Stimulated activated naive CD4-positive, alpha-beta T cell treated with Interleukin-2 at 50 U/mL for 16 hours (primary cell): ENCODE measurements at regions not wholly inside any gene's neighbourhood (a gene's known extent, or its start where the extent isn't known, plus 50 kb on each side); places are given as distances from the start of the nearest gene placed in this dataset.
"Not testable (repeated sequence)": the region's sequence is repeated elsewhere in the genome, so short reads cannot be mapped to it uniquely, and the experiment has no call there.

Experiments used
- DNase-seq: peaks from one replicate; lab custom pipeline; 2025; lab: John Stamatoyannopoulos, UW

GRCh38 chr4:97396097-97396496 is 747.2 kb downstream of the STPG2 start:
- DNase-seq: no peak

- no peak for DNase-seq
Measured at GRCh38 chr4:97396605-97397004, 746.7 kb downstream of the STPG2 start.

DNA sequence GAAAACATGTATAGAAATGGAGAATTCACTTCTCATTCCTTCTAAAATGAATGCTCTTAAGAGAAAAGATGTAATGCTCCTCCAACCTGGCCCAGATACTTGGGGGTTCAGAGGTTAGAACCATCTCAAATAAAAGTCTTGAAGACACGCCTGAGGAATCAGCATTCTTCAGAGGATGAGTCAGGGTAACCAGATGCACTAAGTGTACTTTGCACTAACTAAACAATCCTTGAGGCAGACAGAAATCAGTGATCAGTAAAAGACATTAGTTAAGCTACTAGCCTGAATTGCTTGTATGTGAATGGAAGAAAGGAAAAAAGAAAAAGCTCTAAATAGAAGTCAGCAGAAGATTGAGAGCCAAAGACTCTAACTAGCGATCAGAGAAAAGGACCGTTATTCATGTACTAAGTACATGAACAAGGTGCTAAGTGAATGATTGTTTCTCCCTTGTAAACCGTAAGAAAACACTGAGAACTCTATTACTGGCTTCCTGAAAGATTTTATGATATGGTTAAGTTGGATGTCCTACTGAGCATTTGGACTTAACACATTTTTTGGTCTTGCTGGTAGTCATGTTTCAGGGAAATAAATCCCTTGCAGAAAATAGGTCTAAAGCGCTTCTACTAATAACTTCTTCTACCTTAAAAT is 738.3 kb downstream of the STPG2 start:
- no peak for DNase-seq

DNA sequence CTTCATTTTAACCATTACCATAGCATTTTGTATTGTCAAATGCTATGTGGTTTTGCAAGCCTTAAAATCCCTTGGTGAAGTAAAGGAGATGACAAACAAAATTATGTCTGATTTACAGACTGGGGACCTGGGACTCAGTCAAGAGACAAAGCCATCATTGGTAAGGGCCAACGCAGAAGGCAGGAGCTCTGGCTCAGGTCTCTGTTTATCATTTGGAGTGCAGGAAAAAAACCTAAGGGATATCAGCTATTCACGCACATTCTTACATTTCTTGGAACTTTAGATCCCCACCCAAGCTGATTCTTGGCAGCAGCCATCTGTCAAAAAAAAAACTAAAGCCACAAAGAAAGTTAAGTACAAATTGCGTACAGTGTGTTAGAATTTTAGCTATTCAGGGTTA is 731.9 kb downstream of the STPG2 start:
- no peak for DNase-seq

- DNase-seq: no peak
Measured at GRCh38 chr4:97412331-97412730, 730.9 kb downstream of the STPG2 start.

- DNase-seq: no peak
Measured at GRCh38 chr4:97414161-97414560, 729.1 kb downstream of the STPG2 start.

- DNase-seq: no peak
Measured at GRCh38 chr4:97432551-97432950, 710.7 kb downstream of the STPG2 start.

- not testable (repeated sequence) for DNase-seq
Measured at GRCh38 chr4:97437998-97438705, 705.1 kb downstream of the STPG2 start.

- DNase-seq: no peak
Measured at GRCh38 chr4:97453186-97453585, 690.1 kb downstream of the STPG2 start.

DNA sequence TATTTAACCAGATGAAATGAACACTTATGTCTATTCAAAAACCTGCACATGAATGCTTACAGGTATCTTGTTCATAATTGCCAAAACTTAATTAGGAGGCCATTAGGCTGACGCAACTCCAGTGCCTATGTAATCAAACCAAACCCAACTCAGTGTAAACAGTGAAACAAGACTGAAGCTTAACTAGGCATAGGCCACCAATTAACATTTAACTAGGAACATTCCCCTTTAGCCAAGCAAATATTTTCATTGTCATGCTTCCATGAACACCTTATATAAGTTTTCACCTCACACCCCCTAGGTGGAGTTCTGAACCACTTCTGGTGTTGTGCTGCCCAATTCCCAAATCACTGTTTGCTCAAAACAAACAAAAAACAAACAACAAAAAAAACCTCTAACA is 686.0 kb downstream of the STPG2 start:
- no peak for DNase-seq

GRCh38 chr4:97468272-97468671 is 675.0 kb downstream of the STPG2 start:
- no peak for DNase-seq

DNA sequence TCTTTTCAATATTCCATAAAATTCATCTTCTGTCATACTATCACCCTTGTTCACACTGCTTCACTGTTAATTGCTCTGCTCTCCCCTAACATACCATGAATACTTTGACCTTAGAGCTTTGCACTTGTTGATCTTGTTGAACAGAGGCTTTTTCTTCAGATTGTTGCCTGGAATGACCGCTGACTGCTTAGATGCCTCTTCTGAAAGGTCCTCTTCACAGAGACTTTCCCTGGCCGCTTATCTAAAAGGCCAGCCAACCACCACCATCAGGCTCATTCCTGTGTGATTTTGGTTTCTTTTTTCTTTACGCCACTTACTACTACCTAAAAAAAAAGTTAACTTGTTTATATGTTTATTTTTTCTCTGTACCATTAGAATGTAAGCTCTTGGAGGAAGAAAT is 667.7 kb downstream of the STPG2 start:
- DNase-seq: no peak

DNA sequence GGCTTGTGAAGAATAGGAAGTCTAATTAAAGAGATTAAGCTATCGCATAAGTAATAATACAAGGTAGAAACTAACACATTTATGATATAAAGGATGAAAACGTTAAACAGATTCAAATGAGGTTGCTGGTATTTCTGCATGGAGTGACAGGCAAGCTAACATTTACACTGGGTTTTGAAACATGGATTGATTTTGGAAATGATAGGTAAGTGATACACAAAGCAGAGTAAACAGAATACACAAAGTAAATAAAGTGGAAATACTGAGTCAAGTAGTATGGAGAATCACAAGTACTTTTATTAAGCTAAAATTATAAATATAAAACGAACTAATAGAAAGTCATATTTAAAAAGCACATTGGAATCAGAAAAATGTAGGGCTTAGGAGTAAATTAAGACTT is 665.3 kb downstream of the STPG2 start:
- DNase-seq: no peak

DNA sequence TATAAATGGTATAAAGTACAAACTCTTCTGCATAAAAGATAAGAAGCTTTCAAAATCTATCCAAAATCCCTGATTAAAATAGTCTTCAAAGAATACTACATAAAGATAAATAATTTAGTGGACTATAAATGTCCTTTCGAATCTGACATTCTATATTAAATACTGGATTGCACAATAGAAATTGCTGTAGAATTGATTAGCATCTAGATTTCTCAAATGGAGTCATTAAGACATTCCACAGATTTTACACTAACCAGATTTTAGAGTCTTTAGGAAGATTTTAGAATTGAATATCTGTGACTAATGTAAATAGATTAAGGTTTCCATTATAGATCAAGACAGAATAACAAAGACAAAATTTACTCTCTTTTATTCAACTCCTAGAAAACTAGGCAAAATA is 663.9 kb downstream of the STPG2 start:
- DNase-seq: no peak

DNA sequence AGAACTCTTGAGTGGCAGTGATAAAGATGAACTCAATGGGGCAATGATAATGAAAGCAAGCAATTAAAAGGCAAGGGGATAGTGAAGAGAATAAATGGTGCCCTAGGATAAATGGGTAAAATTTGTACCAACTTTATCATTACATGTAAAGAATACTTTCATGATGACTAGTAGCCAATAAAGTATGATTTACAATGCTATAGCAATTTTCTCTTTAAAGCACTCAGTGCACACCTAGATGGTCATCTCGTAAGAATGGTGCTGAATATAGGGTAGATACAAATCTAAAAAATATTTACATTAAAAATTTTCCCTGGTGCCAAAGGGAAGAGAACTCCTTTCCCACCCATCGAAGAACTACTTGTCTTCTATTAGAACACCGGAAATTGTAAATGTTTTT is 651.4 kb downstream of the STPG2 start:
- no peak for DNase-seq

DNA sequence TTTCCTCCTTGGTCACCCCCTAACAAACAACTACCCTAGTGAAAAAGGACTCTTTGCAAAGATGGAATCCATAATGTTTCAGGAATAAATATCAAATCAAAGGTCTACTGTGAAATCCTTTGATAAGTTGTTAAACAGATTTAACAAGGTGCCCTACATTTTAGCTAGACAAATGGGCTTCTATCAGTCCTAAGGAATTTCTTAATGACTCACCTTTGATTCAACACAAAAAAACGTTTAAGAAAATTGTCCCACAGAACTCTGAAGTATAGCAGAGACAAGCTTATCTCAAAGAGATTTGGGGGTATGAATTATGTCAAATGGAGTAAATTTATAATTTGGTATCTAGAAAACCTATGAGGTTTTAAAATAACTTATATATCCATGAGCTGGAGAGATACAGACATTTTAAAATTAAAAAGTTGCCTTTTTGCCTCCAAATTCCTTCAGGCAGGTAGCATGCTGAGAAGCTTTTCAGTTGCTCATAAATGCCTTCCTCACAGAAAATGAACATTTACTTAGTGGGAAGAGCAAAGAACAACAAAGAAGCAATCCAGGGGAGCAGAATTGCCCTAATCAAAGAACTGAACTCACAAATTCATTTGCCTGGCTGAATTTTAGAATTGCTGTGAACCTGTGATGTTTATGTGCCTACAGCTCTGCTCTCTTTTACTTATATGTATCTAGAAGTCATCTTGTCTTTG is 649.3 kb downstream of the STPG2 start:
- no peak for DNase-seq

GRCh38 chr4:97496298-97496873 is 646.9 kb downstream of the STPG2 start:
- DNase-seq: no peak

DNA sequence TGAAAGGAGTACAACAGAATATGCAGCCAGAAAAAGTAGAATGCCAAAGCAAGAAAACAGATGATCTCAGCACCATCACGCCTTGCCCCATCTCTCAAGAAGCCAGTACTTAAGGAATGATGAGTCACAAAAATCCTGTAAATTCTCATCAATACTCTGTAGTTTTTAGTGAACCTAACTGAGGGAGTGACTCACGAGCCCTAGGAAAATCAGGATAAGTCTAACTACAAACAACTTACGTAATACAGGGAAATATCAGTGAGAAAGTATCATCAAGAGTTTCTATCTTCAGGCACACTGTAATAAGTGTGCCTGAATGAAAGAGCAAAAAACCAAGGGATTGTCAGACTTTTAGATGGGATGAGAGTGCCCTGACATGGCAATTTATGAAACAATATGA is 644.4 kb downstream of the STPG2 start:
- no peak for DNase-seq

- no peak for DNase-seq
Measured at GRCh38 chr4:97500423-97500822, 642.9 kb downstream of the STPG2 start.

- no peak for DNase-seq
Measured at GRCh38 chr4:97504713-97505112, 638.6 kb downstream of the STPG2 start.

DNA sequence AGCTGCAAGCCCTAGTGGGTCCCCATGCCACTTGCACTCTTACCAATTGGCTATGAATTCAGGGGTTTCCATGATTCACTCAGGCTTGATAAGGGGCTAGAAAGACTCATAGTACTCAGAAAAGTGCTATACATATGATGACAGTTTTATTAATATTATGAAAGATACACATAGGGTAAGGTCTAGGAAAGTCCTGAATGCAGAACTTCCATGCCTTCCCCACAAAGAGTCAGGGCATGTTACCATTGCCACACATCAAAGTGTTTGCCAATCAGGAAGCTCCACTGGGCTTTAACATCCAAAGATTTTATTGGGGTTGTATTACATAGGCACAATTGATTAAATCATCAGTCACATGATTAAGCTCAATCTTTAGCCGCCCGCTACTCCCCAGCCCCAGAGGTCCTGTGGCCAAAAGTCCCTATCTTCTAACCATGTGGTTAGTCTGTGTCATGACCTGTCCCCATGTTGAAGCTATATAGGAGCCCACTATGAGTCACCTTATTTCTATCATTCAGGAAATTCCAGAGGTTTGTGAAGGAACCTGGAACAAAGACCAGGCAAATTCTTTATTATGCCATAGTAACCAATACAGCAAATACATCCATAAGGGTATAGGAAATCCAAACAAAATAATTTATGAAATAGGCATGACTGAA is 635.6 kb downstream of the STPG2 start:
- no peak for DNase-seq
